WTC11 (cell line): ENCODE measurements at regions not wholly inside any gene's neighbourhood (a gene's known extent, or its start where the extent isn't known, plus 50 kb on each side); places are given as distances from the start of the nearest gene placed in this dataset.

Experiments
- ATAC-seq: fragments of 200-7000 bp; cut with Tn5 transposase; 2 replicates; pipeline ENCODE4 v1.10.0; 2021; ENCODE audit warnings: mild to moderate bottlenecking, moderate library complexity
- CTCF ChIA-PET: fragments of 300-600 bp; sonication (Branson Sonifier 250); formaldehyde crosslinking; loops from one replicate; lab custom pipeline; 2021; ENCODE audit warnings: antibody characterized with exemption; lab: Charles Lee
- POLR2A ChIA-PET: fragments of 350-600 bp; sonication (Branson Sonifier 250); formaldehyde crosslinking; loops from one replicate; lab custom pipeline; 2021; ENCODE audit warnings: antibody characterized with exemption; lab: Charles Lee
- DNase-seq: peaks from one replicate; pipeline ENCODE4 v3.0.0; 2021; ENCODE audit warnings: low spot score
- H3K27ac Mint-ChIP-seq: 2 replicates; pipeline ENCODE4 v1.8.0; 2021; ENCODE audit warnings: mixed read lengths
- H3K27me3 Mint-ChIP-seq: 2 replicates; pipeline ENCODE4 v1.8.0; 2021; ENCODE audit warnings: low read depth, mild to moderate bottlenecking, moderate library complexity, mixed read lengths
- H3K36me3 Mint-ChIP-seq: 2 replicates; pipeline ENCODE4 v1.8.0; 2021; ENCODE audit warnings: mixed read lengths
- H3K4me1 Mint-ChIP-seq: 2 replicates; pipeline ENCODE4 v1.8.0; 2022; ENCODE audit warnings: mixed read lengths
- H3K4me3 Mint-ChIP-seq: 2 replicates; pipeline ENCODE4 v1.8.0; 2021; ENCODE audit warnings: mild to moderate bottlenecking, moderate library complexity, mixed read lengths
- H3K9me3 Mint-ChIP-seq: 2 replicates; pipeline ENCODE4 v1.8.0; 2021; ENCODE audit warnings: mixed read lengths
- ATF3 ChIP-seq: sonication (generic); formaldehyde crosslinking; conservative IDR thresholded peaks from 2 replicates; pipeline ENCODE4 v1.8.1; 2022; ENCODE audit warnings: mild to moderate bottlenecking, missing genetic modification reagents
- CBFB ChIP-seq: sonication (generic); formaldehyde crosslinking; IDR thresholded peaks from 2 replicates; pipeline ENCODE4 v1.8.1; 2022; ENCODE audit warnings: mild to moderate bottlenecking, low read depth, missing genetic modification reagents
- CREB1 ChIP-seq: sonication (generic); formaldehyde crosslinking; IDR thresholded peaks from 2 replicates; pipeline ENCODE4 v1.8.0; 2023; ENCODE audit warnings: mild to moderate bottlenecking, missing genetic modification reagents
- CREM ChIP-seq: sonication (generic); formaldehyde crosslinking; IDR thresholded peaks from 2 replicates; pipeline ENCODE4 v1.8.1; 2022; ENCODE audit warnings: mild to moderate bottlenecking, missing genetic modification reagents, moderate library complexity
- ELF4 ChIP-seq: sonication (generic); formaldehyde crosslinking; IDR thresholded peaks from 2 replicates; pipeline ENCODE4 v1.8.1; 2022; ENCODE audit warnings: low read depth, mild to moderate bottlenecking, moderate library complexity, missing genetic modification reagents
- ETV6 ChIP-seq: sonication (generic); formaldehyde crosslinking; IDR thresholded peaks from 2 replicates; pipeline ENCODE4 v1.8.1; 2022; ENCODE audit warnings: mild to moderate bottlenecking, missing genetic modification reagents
- GRHL2 ChIP-seq: fragments of 250-450 bp; sonication (Bioruptor Pico); IDR thresholded peaks from 2 replicates; pipeline ENCODE4 v1.8.0; 2022; ENCODE audit warnings: mild to moderate bottlenecking, moderate library complexity; ENCODE audit not compliant: insufficient replicate concordance, severe bottlenecking
- KAT7 ChIP-seq: sonication (generic); formaldehyde crosslinking; IDR thresholded peaks from 2 replicates; pipeline ENCODE4 v1.8.1; 2023; ENCODE audit warnings: missing genetic modification reagents, mild to moderate bottlenecking, borderline replicate concordance
- RELA ChIP-seq: sonication (generic); formaldehyde crosslinking; IDR thresholded peaks from 2 replicates; pipeline ENCODE4 v1.8.1; 2022; ENCODE audit warnings: missing genetic modification reagents, mild to moderate bottlenecking, borderline replicate concordance
- SMAD3 ChIP-seq: sonication (generic); formaldehyde crosslinking; IDR thresholded peaks from 2 replicates; pipeline ENCODE4 v1.8.0; 2022; ENCODE audit warnings: missing genetic modification reagents, mild to moderate bottlenecking, borderline replicate concordance
- SMAD4 ChIP-seq: sonication (generic); formaldehyde crosslinking; IDR thresholded peaks from 2 replicates; pipeline ENCODE4 v1.8.0; 2022; ENCODE audit warnings: mild to moderate bottlenecking, missing genetic modification reagents
- ZNF219 ChIP-seq: sonication (generic); formaldehyde crosslinking; IDR thresholded peaks from 2 replicates; pipeline ENCODE4 v1.8.0; 2023; ENCODE audit warnings: missing genetic modification reagents, mild to moderate bottlenecking, borderline replicate concordance
- ZNF396 ChIP-seq: fragments of 250-450 bp; sonication (Bioruptor Pico); IDR thresholded peaks from 2 replicates; pipeline ENCODE4 v1.8.0; 2021; ENCODE audit warnings: mild to moderate bottlenecking, moderate library complexity, borderline replicate concordance
- ZNF671 ChIP-seq: fragments of 250-450 bp; sonication (Bioruptor Pico); IDR thresholded peaks from 2 replicates; pipeline ENCODE4 v1.8.0; 2021; ENCODE audit warnings: mild to moderate bottlenecking
- TF ChIP-seq, protein P1 (sequence below): sonication (generic); formaldehyde crosslinking; IDR thresholded peaks from 2 replicates; pipeline ENCODE4 v1.8.1; 2022; ENCODE audit warnings: mild to moderate bottlenecking, moderate library complexity, missing genetic modification reagents
- TF ChIP-seq, protein P2 (sequence below): sonication (generic); formaldehyde crosslinking; IDR thresholded peaks from 2 replicates; pipeline ENCODE4 v1.8.0; 2023; ENCODE audit warnings: mild to moderate bottlenecking, missing genetic modification reagents
- TF ChIP-seq, protein P3 (sequence below): sonication (generic); formaldehyde crosslinking; IDR thresholded peaks from 2 replicates; pipeline ENCODE4 v1.8.0; 2023; ENCODE audit warnings: missing genetic modification reagents, mild to moderate bottlenecking, borderline replicate concordance
- TF ChIP-seq, protein P4 (sequence below): sonication (generic); formaldehyde crosslinking; IDR thresholded peaks from 2 replicates; pipeline ENCODE4 v1.8.1; 2022; ENCODE audit warnings: low read depth, mild to moderate bottlenecking, moderate library complexity, missing genetic modification reagents, borderline replicate concordance

GRCh38 chr5:61924251-61924650 lies 381.8 kb upstream of the KIF2A start:
- ChIA-PET POLR2A (no interaction called here), CTCF (no interaction called here)
- DNase-seq (no peak), ATAC-seq (no peak)
- H3K4me1 Mint-ChIP-seq: peaks cover 9% of the 10 kb centered on the region
- no peaks in the 10 kb centered on the region for H3K27me3 Mint-ChIP-seq
- TF ChIP-seq SMAD3 (CRISPR knock-in tag) (no peak), ATF3 (CRISPR knock-in tag) (no peak), ELF4 (CRISPR knock-in tag) (no peak), SMAD4 (no peak), CREM (CRISPR knock-in tag) (no peak), ETV6 (CRISPR knock-in tag) (no peak), ZNF671 (CRISPR knock-in tag) (no peak), KAT7 (CRISPR knock-in tag) (no peak), GRHL2 (CRISPR knock-in tag) (no peak), RELA (CRISPR knock-in tag) (no peak), ZNF219 (CRISPR knock-in tag) (no peak), CBFB (no peak), ZNF396 (no peak), CREB1 (CRISPR knock-in tag) (no peak)
- TF ChIP-seq, protein P1, sequence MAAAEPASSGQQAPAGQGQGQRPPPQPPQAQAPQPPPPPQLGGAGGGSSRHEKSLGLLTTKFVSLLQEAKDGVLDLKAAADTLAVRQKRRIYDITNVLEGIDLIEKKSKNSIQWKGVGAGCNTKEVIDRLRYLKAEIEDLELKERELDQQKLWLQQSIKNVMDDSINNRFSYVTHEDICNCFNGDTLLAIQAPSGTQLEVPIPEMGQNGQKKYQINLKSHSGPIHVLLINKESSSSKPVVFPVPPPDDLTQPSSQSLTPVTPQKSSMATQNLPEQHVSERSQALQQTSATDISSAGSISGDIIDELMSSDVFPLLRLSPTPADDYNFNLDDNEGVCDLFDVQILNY (CRISPR knock-in tag): no peak
- TF ChIP-seq, protein P2, sequence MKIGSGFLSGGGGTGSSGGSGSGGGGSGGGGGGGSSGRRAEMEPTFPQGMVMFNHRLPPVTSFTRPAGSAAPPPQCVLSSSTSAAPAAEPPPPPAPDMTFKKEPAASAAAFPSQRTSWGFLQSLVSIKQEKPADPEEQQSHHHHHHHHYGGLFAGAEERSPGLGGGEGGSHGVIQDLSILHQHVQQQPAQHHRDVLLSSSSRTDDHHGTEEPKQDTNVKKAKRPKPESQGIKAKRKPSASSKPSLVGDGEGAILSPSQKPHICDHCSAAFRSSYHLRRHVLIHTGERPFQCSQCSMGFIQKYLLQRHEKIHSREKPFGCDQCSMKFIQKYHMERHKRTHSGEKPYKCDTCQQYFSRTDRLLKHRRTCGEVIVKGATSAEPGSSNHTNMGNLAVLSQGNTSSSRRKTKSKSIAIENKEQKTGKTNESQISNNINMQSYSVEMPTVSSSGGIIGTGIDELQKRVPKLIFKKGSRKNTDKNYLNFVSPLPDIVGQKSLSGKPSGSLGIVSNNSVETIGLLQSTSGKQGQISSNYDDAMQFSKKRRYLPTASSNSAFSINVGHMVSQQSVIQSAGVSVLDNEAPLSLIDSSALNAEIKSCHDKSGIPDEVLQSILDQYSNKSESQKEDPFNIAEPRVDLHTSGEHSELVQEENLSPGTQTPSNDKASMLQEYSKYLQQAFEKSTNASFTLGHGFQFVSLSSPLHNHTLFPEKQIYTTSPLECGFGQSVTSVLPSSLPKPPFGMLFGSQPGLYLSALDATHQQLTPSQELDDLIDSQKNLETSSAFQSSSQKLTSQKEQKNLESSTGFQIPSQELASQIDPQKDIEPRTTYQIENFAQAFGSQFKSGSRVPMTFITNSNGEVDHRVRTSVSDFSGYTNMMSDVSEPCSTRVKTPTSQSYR (CRISPR knock-in tag): no peak
- TF ChIP-seq, protein P3, sequence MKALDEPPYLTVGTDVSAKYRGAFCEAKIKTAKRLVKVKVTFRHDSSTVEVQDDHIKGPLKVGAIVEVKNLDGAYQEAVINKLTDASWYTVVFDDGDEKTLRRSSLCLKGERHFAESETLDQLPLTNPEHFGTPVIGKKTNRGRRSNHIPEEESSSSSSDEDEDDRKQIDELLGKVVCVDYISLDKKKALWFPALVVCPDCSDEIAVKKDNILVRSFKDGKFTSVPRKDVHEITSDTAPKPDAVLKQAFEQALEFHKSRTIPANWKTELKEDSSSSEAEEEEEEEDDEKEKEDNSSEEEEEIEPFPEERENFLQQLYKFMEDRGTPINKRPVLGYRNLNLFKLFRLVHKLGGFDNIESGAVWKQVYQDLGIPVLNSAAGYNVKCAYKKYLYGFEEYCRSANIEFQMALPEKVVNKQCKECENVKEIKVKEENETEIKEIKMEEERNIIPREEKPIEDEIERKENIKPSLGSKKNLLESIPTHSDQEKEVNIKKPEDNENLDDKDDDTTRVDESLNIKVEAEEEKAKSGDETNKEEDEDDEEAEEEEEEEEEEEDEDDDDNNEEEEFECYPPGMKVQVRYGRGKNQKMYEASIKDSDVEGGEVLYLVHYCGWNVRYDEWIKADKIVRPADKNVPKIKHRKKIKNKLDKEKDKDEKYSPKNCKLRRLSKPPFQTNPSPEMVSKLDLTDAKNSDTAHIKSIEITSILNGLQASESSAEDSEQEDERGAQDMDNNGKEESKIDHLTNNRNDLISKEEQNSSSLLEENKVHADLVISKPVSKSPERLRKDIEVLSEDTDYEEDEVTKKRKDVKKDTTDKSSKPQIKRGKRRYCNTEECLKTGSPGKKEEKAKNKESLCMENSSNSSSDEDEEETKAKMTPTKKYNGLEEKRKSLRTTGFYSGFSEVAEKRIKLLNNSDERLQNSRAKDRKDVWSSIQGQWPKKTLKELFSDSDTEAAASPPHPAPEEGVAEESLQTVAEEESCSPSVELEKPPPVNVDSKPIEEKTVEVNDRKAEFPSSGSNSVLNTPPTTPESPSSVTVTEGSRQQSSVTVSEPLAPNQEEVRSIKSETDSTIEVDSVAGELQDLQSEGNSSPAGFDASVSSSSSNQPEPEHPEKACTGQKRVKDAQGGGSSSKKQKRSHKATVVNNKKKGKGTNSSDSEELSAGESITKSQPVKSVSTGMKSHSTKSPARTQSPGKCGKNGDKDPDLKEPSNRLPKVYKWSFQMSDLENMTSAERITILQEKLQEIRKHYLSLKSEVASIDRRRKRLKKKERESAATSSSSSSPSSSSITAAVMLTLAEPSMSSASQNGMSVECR (CRISPR knock-in tag): no peak
- TF ChIP-seq, protein P4, sequence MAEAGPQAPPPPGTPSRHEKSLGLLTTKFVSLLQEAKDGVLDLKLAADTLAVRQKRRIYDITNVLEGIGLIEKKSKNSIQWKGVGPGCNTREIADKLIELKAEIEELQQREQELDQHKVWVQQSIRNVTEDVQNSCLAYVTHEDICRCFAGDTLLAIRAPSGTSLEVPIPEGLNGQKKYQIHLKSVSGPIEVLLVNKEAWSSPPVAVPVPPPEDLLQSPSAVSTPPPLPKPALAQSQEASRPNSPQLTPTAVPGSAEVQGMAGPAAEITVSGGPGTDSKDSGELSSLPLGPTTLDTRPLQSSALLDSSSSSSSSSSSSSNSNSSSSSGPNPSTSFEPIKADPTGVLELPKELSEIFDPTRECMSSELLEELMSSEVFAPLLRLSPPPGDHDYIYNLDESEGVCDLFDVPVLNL (CRISPR knock-in tag): no peak
- TF ChIP-seq, all 79 proteins: peak for 0
- Mint-ChIP-seq H3K36me3 (no peaks in the 10 kb centered on the region), H3K9me3 (no peaks in the 10 kb centered on the region), H3K27ac (no peak overlapping the region), H3K4me3 (no peak overlapping the region)
